ENCODE measurements at regions not wholly inside any gene's neighbourhood (a gene's known extent, or its start where the extent isn't known, plus 50 kb on each side); places are given as distances from the start of the nearest gene placed in this dataset.

DNA sequence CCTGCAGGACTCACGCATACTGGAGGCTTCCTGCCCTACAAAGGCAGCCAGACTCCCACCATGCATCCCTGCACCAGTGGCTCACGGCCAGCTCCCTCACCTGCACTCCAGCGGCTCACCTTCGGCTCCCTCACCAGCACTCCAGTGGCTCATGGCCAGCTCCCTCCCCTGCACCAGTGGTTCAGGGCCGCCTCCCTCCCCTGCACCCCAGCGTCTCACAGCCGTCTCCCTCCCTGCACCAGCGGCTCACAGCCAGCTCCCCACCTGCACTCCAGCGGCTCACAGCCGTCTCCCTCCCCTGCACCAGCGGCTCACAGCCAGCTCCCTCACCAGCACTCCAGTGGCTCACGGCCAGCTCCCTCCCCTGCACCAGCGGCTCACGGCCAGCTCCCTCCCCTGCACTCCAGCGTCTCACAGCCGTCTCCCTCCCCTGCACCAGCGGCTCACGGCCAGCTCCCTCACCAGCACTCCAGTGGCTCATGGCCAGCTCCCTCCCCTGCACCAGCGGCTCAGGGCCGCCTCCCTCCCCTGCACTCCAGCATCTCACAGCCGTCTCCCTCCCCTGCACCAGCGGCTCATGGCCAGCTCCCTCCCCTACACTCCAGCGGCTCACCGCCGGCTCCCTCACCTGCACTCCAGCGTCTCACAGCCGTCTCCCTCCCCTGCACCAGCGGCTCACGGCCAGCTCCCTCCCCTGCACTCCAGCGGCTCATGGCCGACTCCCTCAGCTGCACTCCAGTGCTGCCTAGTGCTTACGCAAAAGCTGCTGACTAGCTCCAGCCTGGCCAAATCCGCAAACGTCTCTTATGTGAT is 324.5 kb downstream of the NPHP4 start (continued):
- TF ChIP-seq AFF4 (CRISPR knock-in tag; IDR thresholded peaks at IDR 0.05; ENCODE audit: borderline replicate concordance), result no peak
- TF ChIP-seq NFATC4 (CRISPR knock-in tag; IDR thresholded peaks at IDR 0.05), result no peak
- TF ChIP-seq ETV6 (CRISPR knock-in tag; IDR thresholded peaks at IDR 0.05), result no peak
- no peak for TF ChIP-seq TCF7 (CRISPR knock-in tag; IDR thresholded peaks at IDR 0.05; ENCODE audit: low read depth)
- no peak for TF ChIP-seq SMAD4 (CRISPR knock-in tag; IDR thresholded peaks at IDR 0.05)
- TF ChIP-seq FOXK1 (CRISPR knock-in tag; IDR thresholded peaks at IDR 0.05), result no peak

DNA sequence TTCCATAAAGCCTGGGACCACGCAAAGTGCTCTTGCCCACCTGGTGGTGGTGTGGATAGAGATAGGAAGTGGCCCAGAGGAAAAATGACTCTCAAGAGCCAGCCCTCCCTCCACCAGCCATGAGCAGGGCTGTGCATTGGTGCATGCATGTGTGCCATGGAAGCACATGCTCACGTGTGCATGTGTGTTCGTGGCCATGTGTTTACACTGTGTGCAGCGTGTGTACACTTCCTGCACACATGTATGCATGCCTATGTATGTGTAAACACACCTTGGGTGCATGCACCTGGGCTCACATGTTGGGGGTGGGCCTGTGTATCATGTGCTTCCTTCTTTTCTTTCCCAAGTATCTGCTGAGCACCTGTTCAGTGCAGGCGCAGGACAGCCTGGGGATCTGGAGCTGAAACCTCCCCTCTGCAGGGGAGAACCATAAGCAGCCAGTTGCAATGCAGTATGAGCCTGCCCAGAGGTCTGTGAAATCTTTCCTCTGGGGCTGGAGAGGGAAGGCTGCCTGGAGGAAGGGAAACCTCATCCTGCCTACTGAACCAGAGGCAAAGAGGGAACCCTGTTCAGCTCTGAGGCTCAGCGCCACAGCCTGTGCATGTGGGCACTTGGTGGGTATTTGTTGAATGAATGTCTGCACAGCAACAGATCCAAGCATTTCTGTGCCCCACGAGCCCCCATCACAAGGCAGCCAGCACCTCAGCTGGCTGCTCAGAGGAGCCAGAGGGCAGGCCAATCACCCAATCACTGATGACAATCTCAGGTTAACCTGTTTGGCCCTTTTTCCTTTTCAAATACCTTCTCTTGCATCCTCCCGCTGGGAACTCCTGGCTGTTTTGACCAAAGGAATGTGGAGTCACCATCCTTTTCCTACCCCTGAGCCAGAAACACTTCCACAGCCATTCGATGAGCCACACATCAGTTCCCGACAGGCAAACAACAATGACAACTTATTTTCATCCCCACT is 327.0 kb downstream of the NPHP4 start:
- TF ChIP-seq TP53 (CRISPR knock-in tag; IDR thresholded peaks at IDR 0.05) (no peak), SMAD3 (CRISPR knock-in tag; IDR thresholded peaks at IDR 0.05; ENCODE audit: borderline replicate concordance) (no peak), NR1H2 (CRISPR knock-in tag; IDR thresholded peaks at IDR 0.05) (no peak)
- TF ChIP-seq, protein P1, sequence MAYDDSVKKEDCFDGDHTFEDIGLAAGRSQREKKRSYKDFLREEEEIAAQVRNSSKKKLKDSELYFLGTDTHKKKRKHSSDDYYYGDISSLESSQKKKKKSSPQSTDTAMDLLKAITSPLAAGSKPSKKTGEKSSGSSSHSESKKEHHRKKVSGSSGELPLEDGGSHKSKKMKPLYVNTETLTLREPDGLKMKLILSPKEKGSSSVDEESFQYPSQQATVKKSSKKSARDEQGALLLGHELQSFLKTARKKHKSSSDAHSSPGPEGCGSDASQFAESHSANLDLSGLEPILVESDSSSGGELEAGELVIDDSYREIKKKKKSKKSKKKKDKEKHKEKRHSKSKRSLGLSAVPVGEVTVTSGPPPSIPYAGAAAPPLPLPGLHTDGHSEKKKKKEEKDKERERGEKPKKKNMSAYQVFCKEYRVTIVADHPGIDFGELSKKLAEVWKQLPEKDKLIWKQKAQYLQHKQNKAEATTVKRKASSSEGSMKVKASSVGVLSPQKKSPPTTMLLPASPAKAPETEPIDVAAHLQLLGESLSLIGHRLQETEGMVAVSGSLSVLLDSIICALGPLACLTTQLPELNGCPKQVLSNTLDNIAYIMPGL (CRISPR knock-in tag; IDR thresholded peaks at IDR 0.05), result no peak
- TF ChIP-seq, protein P2, sequence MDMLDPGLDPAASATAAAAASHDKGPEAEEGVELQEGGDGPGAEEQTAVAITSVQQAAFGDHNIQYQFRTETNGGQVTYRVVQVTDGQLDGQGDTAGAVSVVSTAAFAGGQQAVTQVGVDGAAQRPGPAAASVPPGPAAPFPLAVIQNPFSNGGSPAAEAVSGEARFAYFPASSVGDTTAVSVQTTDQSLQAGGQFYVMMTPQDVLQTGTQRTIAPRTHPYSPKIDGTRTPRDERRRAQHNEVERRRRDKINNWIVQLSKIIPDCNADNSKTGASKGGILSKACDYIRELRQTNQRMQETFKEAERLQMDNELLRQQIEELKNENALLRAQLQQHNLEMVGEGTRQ (CRISPR knock-in tag; IDR thresholded peaks at IDR 0.05), result no peak
- H3K4me3 Mint-ChIP-seq, result no peak overlapping the region
- peaks cover 44% of the 10 kb centered on the region for H3K36me3 Mint-ChIP-seq
- CTCF ChIA-PET, result no interaction called here
- no peak for DNase-seq (ENCODE audit: low spot score)
- H3K27ac Mint-ChIP-seq, result no peak overlapping the region
- ATAC-seq, result no peak
- H3K9me3 Mint-ChIP-seq, result peaks cover 56% of the 10 kb centered on the region
- H3K27me3 Mint-ChIP-seq (ENCODE audit: low read depth), result peaks cover 4% of the 10 kb centered on the region; the same call in 1 of the 2 replicates
- H3K4me1 Mint-ChIP-seq, result no peaks in the 10 kb centered on the region
- POLR2A ChIA-PET, result no interaction called here

GRCh38 chr1:5664081-5664768 is 328.0 kb downstream of the NPHP4 start:
- Mint-ChIP-seq H3K9me3 (peaks cover 50% of the 10 kb centered on the region), H3K27me3 (ENCODE audit: low read depth) (peaks cover 4% of the 10 kb centered on the region; the same call in 1 of the 2 replicates), H3K4me1 (no peaks in the 10 kb centered on the region), H3K36me3 (peaks cover 35% of the 10 kb centered on the region), H3K4me3 (no peak overlapping the region), H3K27ac (no peak overlapping the region)
- DNase-seq (ENCODE audit: low spot score) (no peak), ATAC-seq (no peak)
- POLR2A ChIA-PET, result no interaction called here
- CTCF ChIA-PET, result no interaction called here
- TF ChIP-seq TP53 (CRISPR knock-in tag; IDR thresholded peaks at IDR 0.05) (no peak), CDX4 (CRISPR knock-in tag; IDR thresholded peaks at IDR 0.05; ENCODE audit: borderline replicate concordance) (no peak), ESRRA (CRISPR knock-in tag; IDR thresholded peaks at IDR 0.05; ENCODE audit: borderline replicate concordance) (no peak), FOXP1 (CRISPR knock-in tag; IDR thresholded peaks at IDR 0.05; ENCODE audit: borderline replicate concordance) (no peak), GTF2I (CRISPR knock-in tag; conservative IDR thresholded peaks at IDR 0.05) (no peak), SOX15 (CRISPR knock-in tag; IDR thresholded peaks at IDR 0.05) (no peak)
- TF ChIP-seq, protein P2 (CRISPR knock-in tag; IDR thresholded peaks at IDR 0.05), result no peak

All from WTC11 (cell line).